GM19455 (cell line): ENCODE measurements at regions not wholly inside any gene's neighbourhood (a gene's known extent, or its start where the extent isn't known, plus 50 kb on each side); places are given as distances from the start of the nearest gene placed in this dataset.
"Not testable (repeated sequence)": the region's sequence is repeated elsewhere in the genome, so short reads cannot be mapped to it uniquely, and the experiment has no call there.

Experiments
- ATAC-seq: cut with Tn5 transposase; IDR thresholded peaks from one replicate; pipeline ENCODE4 v1.9.1; 2021; ENCODE audit not compliant: unreplicated experiment

- no peak for ATAC-seq
Measured at GRCh38 chrX:55813150-55813549, 95.6 kb downstream of the RRAGB start.

GRCh38 chrX:55815546-55815945 lies 98.0 kb downstream of the RRAGB start:
- no peak for ATAC-seq

DNA sequence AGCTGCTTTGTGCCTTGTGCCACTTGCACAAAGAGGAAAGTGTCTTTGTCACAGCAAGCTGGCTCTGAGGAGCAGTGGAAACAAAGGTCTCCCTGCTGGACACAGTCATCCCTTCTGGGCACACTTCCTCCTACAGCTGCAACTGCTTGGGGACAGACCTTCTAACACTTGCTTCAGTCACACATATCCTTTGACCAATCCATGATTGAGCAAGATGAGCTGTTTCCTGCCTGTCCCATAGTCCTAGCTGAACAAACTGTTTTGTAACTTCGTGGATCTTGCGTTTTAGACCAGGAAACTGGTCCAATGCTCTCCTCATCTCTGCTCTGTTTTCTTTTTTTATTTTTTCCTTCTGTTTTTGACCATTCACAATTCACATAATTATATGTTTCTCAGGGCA lies 98.5 kb downstream of the RRAGB start:
- ATAC-seq, result no peak

DNA sequence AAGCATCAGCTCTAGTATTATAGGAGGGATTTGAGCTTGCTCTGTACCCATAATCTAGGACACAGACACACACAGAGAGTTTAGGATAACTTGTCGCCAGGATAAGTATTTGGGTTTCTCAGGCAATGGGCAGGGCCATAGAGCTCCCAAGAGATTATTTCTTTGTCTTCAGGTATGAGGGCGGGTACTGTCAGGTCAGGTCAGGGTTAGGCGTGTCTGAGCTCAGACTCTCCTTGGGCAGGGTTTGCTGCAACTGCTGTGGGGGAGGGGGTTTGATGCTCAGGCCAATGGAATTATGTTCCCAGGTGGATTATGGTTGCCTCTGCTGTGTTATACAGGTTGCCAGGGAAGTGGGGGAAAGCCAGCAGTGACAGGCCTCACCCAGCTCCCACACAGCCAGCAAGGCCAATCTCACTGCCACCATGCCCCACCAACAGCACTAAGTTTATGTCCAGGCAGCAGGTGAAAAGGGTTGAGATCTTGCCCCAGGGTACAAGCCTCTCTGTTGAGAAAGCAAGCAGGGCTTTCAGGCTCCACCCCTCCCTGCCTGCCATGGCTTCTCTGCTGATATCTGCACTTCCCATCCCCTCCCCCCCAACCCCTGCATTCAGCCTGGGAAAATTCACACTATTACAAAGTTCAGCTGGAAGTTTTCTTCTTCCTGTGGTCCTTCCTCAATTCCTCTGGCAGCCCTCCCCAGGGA lies 101.3 kb downstream of the RRAGB start:
- ATAC-seq, result no peak

- no peak for ATAC-seq
Measured at GRCh38 chrX:55839485-55839884, 121.9 kb downstream of the RRAGB start.

- no peak for ATAC-seq
Measured at GRCh38 chrX:55841962-55842752, 124.6 kb downstream of the RRAGB start.

DNA sequence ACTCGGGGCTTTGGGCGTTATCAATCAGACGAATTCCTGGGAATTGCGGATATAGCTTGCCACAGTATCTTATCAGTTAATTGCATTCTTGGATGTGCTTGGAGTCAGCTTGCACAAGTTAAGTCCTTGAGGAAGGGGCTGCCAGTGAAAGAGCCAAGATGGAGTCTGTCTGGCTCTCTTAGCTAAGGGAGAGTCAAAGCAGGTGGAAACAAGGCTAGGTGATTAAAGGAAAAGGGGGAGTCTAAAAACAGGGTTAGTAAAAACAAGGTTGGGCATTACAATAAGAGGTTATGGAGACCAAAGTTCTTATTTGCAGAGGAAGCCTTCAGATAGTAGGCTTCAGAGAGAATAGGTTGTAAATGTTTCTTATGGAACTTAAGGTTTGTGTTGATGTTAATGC lies 149.2 kb downstream of the RRAGB start:
- ATAC-seq, result not testable (repeated sequence)

GRCh38 chrX:55867181-55867651 lies 149.7 kb downstream of the RRAGB start:
- peak; percentile 72 for ATAC-seq

DNA sequence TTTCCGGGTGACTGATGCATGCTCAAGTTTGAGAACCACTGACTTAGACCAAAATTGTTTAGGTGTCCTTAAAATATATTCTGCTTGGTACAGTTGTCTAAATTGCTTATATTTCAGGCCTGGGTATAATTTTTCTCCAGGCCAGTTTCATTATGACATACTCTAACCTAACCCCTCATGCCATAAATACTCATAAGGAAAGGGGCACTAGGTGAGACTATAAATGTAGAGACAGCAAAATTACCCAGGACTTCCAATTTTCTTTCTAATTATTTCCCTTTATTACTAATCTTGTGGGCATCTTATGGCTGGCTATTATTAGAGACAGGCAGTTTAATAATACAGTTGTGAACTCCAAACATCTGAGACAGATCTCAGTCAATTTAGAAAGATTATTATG lies 150.2 kb downstream of the RRAGB start:
- peak; percentile 53 for ATAC-seq

DNA sequence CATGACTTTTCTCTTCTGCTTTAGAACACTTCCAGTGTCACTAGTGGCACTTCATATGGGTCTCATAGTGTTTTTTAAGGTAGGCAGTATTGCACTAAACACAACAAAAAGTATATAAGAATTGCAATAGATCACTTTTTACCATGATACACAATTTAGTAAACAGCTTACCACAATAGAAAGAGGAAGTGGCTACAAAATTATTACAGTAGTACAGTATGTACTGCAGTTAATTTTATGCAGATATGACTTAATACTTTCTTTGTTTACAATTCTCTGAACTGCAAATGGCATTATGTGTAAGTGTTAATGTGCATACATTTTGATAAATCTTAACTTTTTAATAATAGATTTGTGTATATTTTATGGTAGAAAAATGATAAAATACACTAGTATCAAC lies 157.3 kb downstream of the RRAGB start:
- no peak for ATAC-seq

- ATAC-seq, result not testable (repeated sequence)
Measured at GRCh38 chrX:55883541-55883940, 166.0 kb downstream of the RRAGB start.

- ATAC-seq, result peak; percentile 70
Measured at GRCh38 chrX:55907968-55908607, 190.5 kb downstream of the RRAGB start.

GRCh38 chrX:55908661-55909212 lies 191.2 kb downstream of the RRAGB start:
- ATAC-seq, result peak; percentile 70

- peak; percentile 92 for ATAC-seq
Measured at GRCh38 chrX:55919367-55920221, 202.0 kb downstream of the RRAGB start.

GRCh38 chrX:55924574-55924973 lies 207.0 kb downstream of the RRAGB start:
- no peak for ATAC-seq

DNA sequence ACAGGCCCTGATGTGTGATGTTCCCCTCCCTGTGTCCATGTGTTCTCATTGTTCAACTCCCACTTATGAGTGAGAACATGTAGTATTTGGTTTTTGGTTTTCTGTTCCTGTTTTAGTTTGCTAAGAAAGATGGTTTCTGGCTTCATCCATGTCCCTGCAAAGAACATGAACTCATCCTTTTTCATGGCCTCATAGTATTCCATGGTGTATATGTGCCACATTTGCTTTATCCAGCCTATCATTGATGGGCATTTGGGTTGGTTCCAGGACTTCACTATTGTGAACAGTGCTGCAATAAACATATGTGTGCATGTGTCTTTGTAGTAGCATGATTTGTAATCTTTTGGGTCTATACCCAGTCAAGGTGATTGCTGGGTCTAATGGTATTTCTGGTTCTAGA lies 211.0 kb downstream of the RRAGB start:
- not testable (repeated sequence) for ATAC-seq
